Activated naive CD4-positive, alpha-beta T cell treated with anti-CD3 and anti-CD28 coated beads, Interleukin-2, amount 50 U/mL, for 72 hours (primary cell): ENCODE measurements at regions not wholly inside any gene's neighbourhood (a gene's known extent, or its start where the extent isn't known, plus 50 kb on each side); places are given as distances from the start of the nearest gene placed in this dataset.

Experiments
- ATAC-seq, 2 donors: fragments of 150-1000 bp; cut with Tn5 transposase; 2 replicates each; pipeline ENCODE4 v1.10.0; 2021; ENCODE audit warnings: mild to moderate bottlenecking in 2 of 2, moderate library complexity in 2 of 2
- DNase-seq, 2 donors: peaks; one replicate each; pipeline ENCODE4 v3.0.0; 2021 to 2022; ENCODE audit warnings: low spot score in 2 of 2
- H3K27ac Mint-ChIP-seq, 2 donors: one replicate each; pipeline ENCODE4 v1.8.0; 2022; ENCODE audit warnings: mild to moderate bottlenecking in 2 of 2, mixed read lengths in 2 of 2
- H3K36me3 Mint-ChIP-seq, 2 donors: one replicate each; pipeline ENCODE4 v1.8.0; 2022; ENCODE audit warnings: mixed read lengths in 2 of 2
- H3K9me3 Mint-ChIP-seq, 2 donors: one replicate each; pipeline ENCODE4 v1.8.0; 2022; ENCODE audit warnings: mixed read lengths in 2 of 2

- Mint-ChIP-seq H3K9me3 (peaks cover 9 to 35% of the 10 kb centered on the region in 2 donors), H3K36me3 (peaks cover 8 to 10% of the 10 kb centered on the region in 2 donors), H3K27ac (no peak overlapping the region)
- DNase-seq (no peak), ATAC-seq (no peak)
Observed at GRCh38 chr2:7837237-7837760, 844.6 kb upstream of the ID2 start.

GRCh38 chr2:7838669-7839068, 843.2 kb upstream of the ID2 start:
- no peak overlapping the region for H3K27ac Mint-ChIP-seq
- no peak for ATAC-seq
- peaks cover 9 to 28% of the 10 kb centered on the region in 2 donors for H3K9me3 Mint-ChIP-seq
- H3K36me3 Mint-ChIP-seq, result peaks cover 8 to 10% of the 10 kb centered on the region in 2 donors
- DNase-seq, result no peak

GRCh38 chr2:7840651-7841380, 841.0 kb upstream of the ID2 start:
- Mint-ChIP-seq H3K27ac (no peak overlapping the region), H3K9me3 (peaks cover 9 to 20% of the 10 kb centered on the region in 2 donors), H3K36me3 (peaks cover 8 to 10% of the 10 kb centered on the region in 2 donors)
- no peak for DNase-seq
- no peak for ATAC-seq

GRCh38 chr2:7841751-7842150, 840.1 kb upstream of the ID2 start:
- Mint-ChIP-seq H3K36me3 (peaks cover 4 to 8% of the 10 kb centered on the region in 2 donors), H3K9me3 (peaks cover 4 to 14% of the 10 kb centered on the region in 2 donors), H3K27ac (no peak overlapping the region)
- DNase-seq (no peak), ATAC-seq (no peak)

- H3K9me3 Mint-ChIP-seq, result peaks cover 0 to 9% of the 10 kb centered on the region in 2 donors
- H3K36me3 Mint-ChIP-seq, result peaks cover 9 to 12% of the 10 kb centered on the region in 2 donors
- H3K27ac Mint-ChIP-seq, result no peak overlapping the region
- DNase-seq (no peak), ATAC-seq (no peak)
Observed at GRCh38 chr2:7844414-7844965, 837.4 kb upstream of the ID2 start.

DNA sequence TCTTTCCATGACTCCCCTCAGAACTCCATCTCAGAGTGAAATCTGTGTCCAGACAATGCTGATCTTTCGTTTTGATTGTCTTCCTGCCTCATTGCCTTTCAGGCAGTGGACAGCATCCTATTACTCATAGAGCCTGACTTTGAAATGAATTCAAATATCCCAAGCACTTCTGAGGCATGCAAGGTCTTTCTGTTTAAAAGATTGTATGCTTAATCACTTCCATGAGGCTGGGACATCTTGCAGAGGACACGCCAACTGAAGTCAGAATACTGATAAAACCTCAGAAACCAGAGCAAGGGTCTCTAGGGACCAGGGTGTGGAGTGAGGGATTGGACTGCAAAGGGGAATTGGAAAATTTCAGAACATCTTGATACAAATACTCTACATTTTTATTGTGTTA, 836.5 kb upstream of the ID2 start:
- DNase-seq (no peak), ATAC-seq (no peak)
- H3K27ac Mint-ChIP-seq, result no peak overlapping the region
- peaks cover 9 to 12% of the 10 kb centered on the region in 2 donors for H3K36me3 Mint-ChIP-seq
- H3K9me3 Mint-ChIP-seq, result peaks cover 0 to 9% of the 10 kb centered on the region in 2 donors

DNA sequence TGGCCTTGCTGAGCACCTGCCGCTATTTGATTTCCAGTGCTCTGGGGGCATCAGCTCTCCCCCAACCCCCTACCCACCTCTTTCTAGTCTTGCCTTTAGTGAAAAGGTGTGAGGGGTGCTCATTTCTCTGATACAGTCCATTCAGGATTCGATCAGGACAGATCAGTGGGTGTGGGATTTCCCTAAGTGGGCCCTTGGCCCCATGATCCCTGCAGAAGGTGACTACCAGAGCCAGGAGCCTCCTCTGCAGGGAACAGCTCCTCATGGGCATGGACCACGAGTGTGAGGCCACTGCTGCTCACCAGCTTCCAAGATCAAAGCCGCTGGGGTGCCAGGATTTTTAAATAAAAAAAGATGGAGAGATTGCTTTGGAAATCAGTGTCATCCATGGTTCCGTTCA, 835.2 kb upstream of the ID2 start:
- no peak for ATAC-seq
- no peak for DNase-seq
- peaks cover 0 to 4% of the 10 kb centered on the region in 2 donors for H3K9me3 Mint-ChIP-seq
- peak overlapping the region in 1 of 2 donors; percentile 91 for H3K27ac Mint-ChIP-seq
- peaks cover 4 to 5% of the 10 kb centered on the region in 2 donors for H3K36me3 Mint-ChIP-seq

DNA sequence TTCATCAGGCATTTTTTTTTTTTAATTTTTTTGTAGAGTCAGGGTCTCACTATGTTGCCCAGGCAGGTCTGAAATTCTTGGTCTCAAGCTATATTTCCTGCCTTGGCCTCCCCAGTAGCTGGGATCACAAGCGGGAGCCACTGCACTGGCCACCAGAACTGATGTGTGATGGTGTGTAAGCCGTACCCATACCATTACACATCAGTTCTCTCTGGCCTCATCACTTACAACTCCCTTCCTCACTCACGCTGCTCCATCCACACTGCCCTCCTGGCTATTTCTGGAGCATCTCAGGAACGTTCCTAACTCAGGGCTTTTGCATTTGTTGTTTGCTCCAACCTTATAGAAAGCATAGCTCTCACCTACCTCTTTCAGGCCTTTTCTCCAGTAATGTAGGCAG, 834.5 kb upstream of the ID2 start:
- H3K9me3 Mint-ChIP-seq, result peaks cover 0 to 4% of the 10 kb centered on the region in 2 donors
- H3K36me3 Mint-ChIP-seq, result peaks cover 4 to 5% of the 10 kb centered on the region in 2 donors
- peak overlapping the region; percentile 90 to 91 for H3K27ac Mint-ChIP-seq
- DNase-seq (no peak), ATAC-seq (peak in 1 of 2 donors; percentile 1)

DNA sequence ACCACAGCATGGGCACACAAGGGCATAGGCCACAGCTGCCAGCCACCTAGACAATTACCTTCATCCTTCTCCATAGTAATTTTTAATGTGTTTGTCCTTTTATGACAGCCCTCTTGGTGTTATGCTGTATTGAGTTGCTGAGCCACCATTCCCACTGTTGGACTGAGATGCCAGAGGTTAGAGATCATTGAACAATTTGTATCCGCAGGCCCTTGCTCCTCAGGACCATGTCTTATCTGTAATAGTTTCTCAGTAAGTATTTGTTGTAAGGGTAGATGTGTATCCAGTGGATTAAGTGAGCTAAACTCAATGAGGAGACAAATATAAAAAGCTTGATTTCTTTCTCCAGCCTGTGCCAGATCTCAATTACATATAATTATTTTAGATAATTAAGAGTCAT, 832.8 kb upstream of the ID2 start:
- Mint-ChIP-seq H3K36me3 (peaks cover 4 to 5% of the 10 kb centered on the region in 2 donors), H3K27ac (peak overlapping the region in 1 of 2 donors; percentile 17), H3K9me3 (no peaks in the 10 kb centered on the region)
- no peak for ATAC-seq
- DNase-seq, result no peak

- Mint-ChIP-seq H3K9me3 (peaks cover 0 to 3% of the 10 kb centered on the region in 2 donors), H3K27ac (no peak overlapping the region), H3K36me3 (peaks cover 4 to 5% of the 10 kb centered on the region in 2 donors)
- no peak for ATAC-seq
- DNase-seq, result no peak
Observed at GRCh38 chr2:7849531-7849930, 832.3 kb upstream of the ID2 start.

- no peak for DNase-seq
- H3K27ac Mint-ChIP-seq, result no peak overlapping the region
- peaks cover 3 to 5% of the 10 kb centered on the region in 2 donors for H3K36me3 Mint-ChIP-seq
- peaks cover 0 to 3% of the 10 kb centered on the region in 2 donors for H3K9me3 Mint-ChIP-seq
- no peak for ATAC-seq
Observed at GRCh38 chr2:7852546-7852945, 829.3 kb upstream of the ID2 start.

GRCh38 chr2:7857904-7858303, 824.0 kb upstream of the ID2 start:
- ATAC-seq (peak in 1 of 2 donors; percentile 22), DNase-seq (no peak)
- Mint-ChIP-seq H3K36me3 (no peaks in the 10 kb centered on the region), H3K27ac (no peak overlapping the region), H3K9me3 (peaks cover 0 to 7% of the 10 kb centered on the region in 2 donors)

GRCh38 chr2:7858624-7859023, 823.2 kb upstream of the ID2 start:
- Mint-ChIP-seq H3K9me3 (peaks cover 5 to 7% of the 10 kb centered on the region in 2 donors), H3K36me3 (no peaks in the 10 kb centered on the region), H3K27ac (no peak overlapping the region)
- DNase-seq, result no peak
- no peak for ATAC-seq

DNA sequence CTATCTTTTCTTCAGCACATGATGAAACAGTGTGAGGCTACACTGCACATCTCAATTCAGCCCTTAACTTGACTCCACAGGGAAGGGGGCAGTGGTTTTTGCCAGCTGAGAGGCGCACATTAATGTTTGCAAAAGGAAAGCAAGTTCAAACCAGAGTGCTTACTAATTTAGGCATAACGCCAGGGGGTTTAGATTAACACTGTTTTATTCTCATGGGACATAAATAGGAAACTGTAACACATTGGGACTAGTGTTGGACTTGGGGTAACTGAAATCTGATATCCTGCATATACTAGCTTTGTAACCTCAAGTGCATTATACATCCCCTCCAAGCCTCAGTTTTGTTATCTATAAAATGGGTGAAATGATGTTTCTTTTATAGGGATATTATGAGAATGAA, 821.2 kb upstream of the ID2 start:
- no peak for ATAC-seq

DNA sequence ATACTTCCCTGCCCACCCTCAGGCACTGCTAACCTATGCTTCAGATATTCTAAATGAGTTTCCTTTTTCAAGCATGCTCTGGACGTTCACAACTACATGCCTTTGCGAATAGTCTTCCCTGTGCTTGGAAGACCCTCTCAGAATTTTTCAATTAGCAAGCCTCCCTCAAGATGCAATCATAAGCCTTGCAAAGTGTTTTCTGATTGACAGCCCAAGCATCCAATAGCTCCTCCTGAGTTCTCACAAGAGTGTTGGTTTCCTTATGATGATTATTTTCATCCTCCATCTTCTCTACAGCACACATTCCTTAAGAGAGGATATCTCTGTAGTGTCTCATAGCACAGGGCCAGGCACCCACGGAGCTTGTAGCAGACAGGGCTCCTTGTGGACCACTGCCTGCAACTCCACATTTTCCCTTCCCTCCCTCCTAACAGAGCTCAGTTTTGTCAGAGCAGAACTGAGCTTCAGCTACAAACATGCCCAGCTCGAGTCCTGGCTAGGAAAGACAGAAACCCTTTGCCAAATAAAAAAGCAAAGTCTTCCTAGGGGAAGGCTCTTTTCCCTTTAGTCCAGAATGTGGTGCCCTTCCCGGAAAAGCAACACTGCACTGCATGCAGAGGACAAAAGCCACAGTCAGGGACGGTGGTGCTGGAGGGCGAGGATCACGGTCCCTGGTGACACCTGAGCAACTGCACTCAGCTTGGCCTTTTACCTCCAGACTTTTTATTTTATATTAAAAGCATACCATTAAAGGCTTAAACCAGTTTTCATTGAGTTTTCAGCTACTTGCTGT, 819.8 kb upstream of the ID2 start:
- Mint-ChIP-seq H3K27ac (no peak overlapping the region), H3K9me3 (peaks cover 4 to 9% of the 10 kb centered on the region in 2 donors), H3K36me3 (no peaks in the 10 kb centered on the region)
- ATAC-seq, result no peak
- DNase-seq, result no peak

More for the DNA sequence above, 821.2 kb upstream of the ID2 start:
- peaks cover 4 to 9% of the 10 kb centered on the region in 2 donors for H3K9me3 Mint-ChIP-seq
- DNase-seq, result no peak
- H3K27ac Mint-ChIP-seq, result no peak overlapping the region
- H3K36me3 Mint-ChIP-seq, result no peaks in the 10 kb centered on the region

- Mint-ChIP-seq H3K9me3 (peaks cover 0 to 9% of the 10 kb centered on the region in 2 donors), H3K36me3 (no peaks in the 10 kb centered on the region), H3K27ac (no peak overlapping the region)
- no peak for ATAC-seq
- DNase-seq, result no peak
Observed at GRCh38 chr2:7866104-7866503, 815.8 kb upstream of the ID2 start.

GRCh38 chr2:7866825-7867224, 815.0 kb upstream of the ID2 start:
- ATAC-seq, result no peak
- Mint-ChIP-seq H3K36me3 (no peaks in the 10 kb centered on the region), H3K9me3 (peaks cover 0 to 9% of the 10 kb centered on the region in 2 donors), H3K27ac (no peak overlapping the region)
- DNase-seq, result no peak
